ENCODE measurements at regions not wholly inside any gene's neighbourhood (a gene's known extent, or its start where the extent isn't known, plus 50 kb on each side); places are given as distances from the start of the nearest gene placed in this dataset.

DNA sequence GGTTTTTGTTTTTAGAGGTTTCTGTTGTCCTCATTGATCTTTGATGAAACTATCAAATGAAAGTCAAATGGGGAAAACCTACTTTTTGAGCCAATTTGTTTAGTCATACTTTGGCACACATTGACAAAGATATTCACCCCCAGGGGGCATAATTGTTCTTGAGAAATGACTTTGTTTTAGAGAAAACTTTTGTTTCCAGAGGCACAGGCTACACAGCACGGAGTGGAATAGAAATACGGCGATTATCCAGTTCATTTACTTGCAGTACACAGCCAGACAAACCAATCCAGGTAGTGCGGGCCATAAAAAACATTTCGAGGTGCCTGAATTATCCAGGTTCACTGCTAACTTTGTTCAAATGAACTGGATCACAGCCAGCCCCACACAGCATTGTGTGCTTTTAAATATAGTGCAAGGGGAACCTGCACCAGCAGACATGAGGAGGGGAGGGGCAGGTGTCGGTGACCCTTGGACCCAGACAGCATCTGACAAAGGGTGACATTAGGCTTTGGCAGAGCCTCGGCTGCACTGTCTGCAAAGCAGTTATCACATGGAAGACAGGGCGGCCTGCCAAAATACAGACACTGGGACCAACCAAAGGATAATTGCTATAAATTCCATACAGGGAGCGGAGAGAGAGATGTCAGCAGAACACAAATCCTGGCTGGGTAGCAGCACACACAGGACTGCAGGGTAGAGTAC, 179.6 kb upstream of the NOCT start:
- intact Hi-C loops (cut with DNase I), result no loop called here
- H3K9me3 ChIP-seq, result no peaks in the 10 kb centered on the region
- H3K27me3 ChIP-seq, result peaks cover 0 to 16% (median 0%) of the 10 kb centered on the region in 4 donors
- no peaks in the 10 kb centered on the region for H3K36me3 ChIP-seq
- 36 to 67% methylated on average over 9 of the region's 9 CpGs for WGBS, 2 donors
- TF ChIP-seq, protein P1, sequence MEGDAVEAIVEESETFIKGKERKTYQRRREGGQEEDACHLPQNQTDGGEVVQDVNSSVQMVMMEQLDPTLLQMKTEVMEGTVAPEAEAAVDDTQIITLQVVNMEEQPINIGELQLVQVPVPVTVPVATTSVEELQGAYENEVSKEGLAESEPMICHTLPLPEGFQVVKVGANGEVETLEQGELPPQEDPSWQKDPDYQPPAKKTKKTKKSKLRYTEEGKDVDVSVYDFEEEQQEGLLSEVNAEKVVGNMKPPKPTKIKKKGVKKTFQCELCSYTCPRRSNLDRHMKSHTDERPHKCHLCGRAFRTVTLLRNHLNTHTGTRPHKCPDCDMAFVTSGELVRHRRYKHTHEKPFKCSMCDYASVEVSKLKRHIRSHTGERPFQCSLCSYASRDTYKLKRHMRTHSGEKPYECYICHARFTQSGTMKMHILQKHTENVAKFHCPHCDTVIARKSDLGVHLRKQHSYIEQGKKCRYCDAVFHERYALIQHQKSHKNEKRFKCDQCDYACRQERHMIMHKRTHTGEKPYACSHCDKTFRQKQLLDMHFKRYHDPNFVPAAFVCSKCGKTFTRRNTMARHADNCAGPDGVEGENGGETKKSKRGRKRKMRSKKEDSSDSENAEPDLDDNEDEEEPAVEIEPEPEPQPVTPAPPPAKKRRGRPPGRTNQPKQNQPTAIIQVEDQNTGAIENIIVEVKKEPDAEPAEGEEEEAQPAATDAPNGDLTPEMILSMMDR (IDR thresholded peaks at IDR 0.05), result no peak
- no peak for TF ChIP-seq POLR2A (IDR thresholded peaks at IDR 0.05)
- H3K27ac ChIP-seq, result no peak overlapping the region
- no peak overlapping the region for H3K4me3 ChIP-seq
- DNase-seq, result no peak
- H3K4me1 ChIP-seq, result peaks cover 0 to 7% (median 0%) of the 10 kb centered on the region in 3 donors

DNA sequence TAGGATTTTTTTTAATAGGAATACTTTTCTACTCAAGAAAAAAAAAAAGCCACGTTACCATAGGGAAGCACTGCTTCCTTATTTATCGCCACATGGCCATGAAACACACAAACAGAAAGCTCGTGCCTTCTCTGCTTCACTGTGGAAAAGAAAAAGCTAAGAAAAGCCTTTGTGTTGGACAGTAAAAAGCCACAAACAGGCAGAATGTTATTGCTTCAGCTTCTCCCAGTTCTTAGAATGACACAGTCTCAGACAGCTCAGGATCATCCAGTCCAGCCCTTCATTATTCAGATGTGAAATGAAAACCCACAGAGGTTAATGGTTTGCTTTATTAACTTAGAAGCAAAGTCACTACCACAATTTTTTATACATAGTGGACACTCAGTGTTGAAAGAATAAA, 181.6 kb upstream of the NOCT start:
- Histone ChIP-seq H3K4me3 (no peak overlapping the region), H3K27ac (no peak overlapping the region), H3K27me3 (peaks cover 0 to 10% (median 0%) of the 10 kb centered on the region in 4 donors), H3K36me3 (no peaks in the 10 kb centered on the region), H3K4me1 (peaks cover 0 to 7% (median 0%) of the 10 kb centered on the region in 3 donors), H3K9me3 (no peaks in the 10 kb centered on the region)
- TF ChIP-seq POLR2A (IDR thresholded peaks at IDR 0.05), result no peak
- TF ChIP-seq, protein P1 (IDR thresholded peaks at IDR 0.05), result no peak
- intact Hi-C loops (cut with DNase I), result no loop called here
- DNase-seq, result no peak
- 44 to 52% methylated on average over 3 of the region's 3 CpGs for WGBS, 2 donors

DNA sequence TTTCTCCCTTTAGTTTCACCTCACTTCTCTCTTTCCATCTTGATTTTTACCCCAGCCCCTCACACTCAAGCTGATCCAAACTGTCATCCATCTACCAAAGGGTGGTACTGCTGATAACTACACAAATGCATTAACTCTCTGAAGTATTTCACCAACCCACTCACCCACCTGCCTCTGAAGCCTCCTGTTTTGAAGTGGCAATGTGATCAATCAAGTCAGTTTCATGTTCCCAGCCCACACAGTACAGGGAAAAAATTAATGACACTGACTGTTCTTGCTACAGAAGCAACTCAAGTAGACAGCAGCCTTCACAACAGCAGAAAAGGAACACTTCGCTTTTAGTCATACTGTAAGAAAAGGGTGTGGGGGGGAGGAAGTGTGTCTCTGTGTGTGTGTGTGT, 183.0 kb upstream of the NOCT start:
- Histone ChIP-seq H3K4me3 (no peak overlapping the region), H3K36me3 (no peaks in the 10 kb centered on the region), H3K27me3 (peaks cover 0 to 8% (median 0%) of the 10 kb centered on the region in 4 donors), H3K27ac (no peak overlapping the region), H3K9me3 (no peaks in the 10 kb centered on the region), H3K4me1 (peaks cover 0 to 7% (median 0%) of the 10 kb centered on the region in 3 donors)
- 50 to 100% methylated on average over 1 of the region's 1 CpG for WGBS, 2 donors
- intact Hi-C loops (cut with DNase I), result no loop called here
- no peak for DNase-seq
- TF ChIP-seq, protein P1 (IDR thresholded peaks at IDR 0.05), result no peak

DNA sequence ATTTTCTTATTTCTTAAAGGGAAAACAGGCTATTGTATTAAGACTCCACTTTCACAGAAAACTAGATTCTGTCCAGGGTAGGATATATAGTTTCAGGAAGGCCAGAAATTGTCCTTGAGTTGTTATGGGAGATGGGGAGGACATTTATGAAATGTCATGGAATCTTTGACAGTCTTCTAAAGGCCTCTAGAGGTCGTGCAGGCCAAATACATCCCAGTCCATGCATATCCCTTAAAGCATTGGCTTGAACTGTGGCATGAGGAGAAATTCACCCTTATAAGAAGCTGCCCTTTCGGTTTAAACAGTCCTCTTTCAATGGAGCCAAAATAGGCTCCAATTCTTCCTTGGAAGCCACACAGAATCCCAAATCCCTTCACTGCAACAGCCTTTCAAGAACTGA, 183.6 kb upstream of the NOCT start:
- WGBS, 2 donors, result 60 to 75% methylated on average over 2 of the region's 2 CpGs
- Histone ChIP-seq H3K27ac (no peak overlapping the region), H3K4me1 (peaks cover 0 to 7% (median 0%) of the 10 kb centered on the region in 3 donors), H3K27me3 (peaks cover 0 to 4% (median 0%) of the 10 kb centered on the region in 4 donors), H3K36me3 (no peaks in the 10 kb centered on the region), H3K9me3 (no peaks in the 10 kb centered on the region), H3K4me3 (no peak overlapping the region)
- TF ChIP-seq, protein P1 (IDR thresholded peaks at IDR 0.05), result no peak
- no peak for TF ChIP-seq POLR2A (IDR thresholded peaks at IDR 0.05)
- intact Hi-C loops (cut with DNase I), result no loop called here
- DNase-seq, result no peak

DNA sequence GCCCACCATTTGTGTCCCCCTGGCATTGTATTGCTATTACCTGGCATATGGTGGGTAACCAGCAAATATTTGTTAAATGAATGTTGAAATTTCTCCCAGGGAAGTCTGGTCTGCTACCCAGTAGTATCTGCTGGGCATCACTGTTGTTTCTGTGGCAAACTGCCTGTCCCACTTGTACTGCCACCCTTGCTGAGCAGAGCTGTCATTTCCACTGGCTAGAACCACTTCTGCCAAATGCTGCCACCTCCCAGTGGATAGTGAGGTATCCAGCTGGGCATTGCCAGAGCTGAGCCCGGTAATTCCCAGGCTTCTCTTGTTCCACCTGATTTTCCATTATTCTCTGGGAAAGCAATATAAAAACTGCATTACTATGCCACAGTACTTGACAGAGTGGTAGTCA, 186.7 kb upstream of the NOCT start:
- Histone ChIP-seq H3K4me3 (no peak overlapping the region), H3K36me3 (no peaks in the 10 kb centered on the region), H3K27ac (no peak overlapping the region), H3K9me3 (no peaks in the 10 kb centered on the region), H3K27me3 (no peaks in the 10 kb centered on the region), H3K4me1 (no peaks in the 10 kb centered on the region)
- no peak for DNase-seq
- intact Hi-C loops (cut with DNase I), result no loop called here
- 78 to 100% methylated on average over 1 of the region's 1 CpG for WGBS, 2 donors
- TF ChIP-seq POLR2A (IDR thresholded peaks at IDR 0.05), result no peak
- TF ChIP-seq, protein P1 (IDR thresholded peaks at IDR 0.05), result no peak

Measured in esophagus squamous epithelium (tissue), 5 donors.